CD4-positive, alpha-beta T cell (primary cell): ENCODE measurements at regions not wholly inside any gene's neighbourhood (a gene's known extent, or its start where the extent isn't known, plus 50 kb on each side); places are given as distances from the start of the nearest gene placed in this dataset.

Source experiments
- ATAC-seq: fragments of 200-7000 bp; cut with Tn5 transposase; one replicate; pipeline ENCODE4 v1.10.0; 2022; ENCODE audit warnings: mild to moderate bottlenecking; ENCODE audit not compliant: poor library complexity
- CTCF ChIA-PET: fragments of 350-600 bp; sonication (Branson Sonifier 250); formaldehyde crosslinking; loops from one replicate; lab custom pipeline; 2021; ENCODE audit warnings: antibody characterized with exemption, inconsistent platforms; lab: Charles Lee
- POLR2A ChIA-PET: fragments of 350-600 bp; sonication (Branson Sonifier 250); formaldehyde crosslinking; loops from one replicate; lab custom pipeline; 2021; ENCODE audit warnings: antibody characterized with exemption, inconsistent platforms; lab: Charles Lee
- DNase-seq, 14 experiments: peaks; one replicate each; pipeline ENCODE4 v3.0.0-alpha.2; 2013 to 2020; ENCODE audit warnings: mixed read lengths in 2 of 14
- H3K27ac ChIP-seq, 2 donors: one replicate each; pipeline versions ENCODE4 v1.5.1 to v1.7.0; 2013; ENCODE audit warnings: low read length in 2 of 2, low read depth in 1 of 2, mild to moderate bottlenecking in 1 of 2
- H3K27me3 ChIP-seq, 2 experiments: 1 replicate in 1 of 2; 2 replicates in 1 of 2; pipeline versions ENCODE4 v1.6.1 to v1.7.0; 2013; ENCODE audit warnings: low read length in 2 of 2, control low read depth in 1 of 2, mild to moderate bottlenecking in 1 of 2, moderate library complexity in 1 of 2; ENCODE audit not compliant: insufficient read depth in 2 of 2, control insufficient read depth in 1 of 2
- H3K36me3 ChIP-seq: one replicate; pipeline ENCODE4 v1.6.1; 2013; ENCODE audit warnings: low read length, control low read depth; ENCODE audit not compliant: insufficient read depth
- H3K4me1 ChIP-seq: one replicate; pipeline ENCODE4 v1.6.1; 2013; ENCODE audit warnings: low read length, control low read depth; ENCODE audit not compliant: insufficient read depth
- H3K4me3 ChIP-seq: one replicate; pipeline ENCODE4 v1.5.1; 2013; ENCODE audit warnings: mild to moderate bottlenecking, low read length, moderate library complexity
- H3K9me3 ChIP-seq, 2 experiments: 1 replicate in 1 of 2; 2 replicates in 1 of 2; pipeline versions ENCODE4 v1.6.1 to v1.7.0; 2013; ENCODE audit warnings: low read length in 2 of 2, mild to moderate bottlenecking in 2 of 2, control low read depth in 1 of 2, moderate library complexity in 1 of 2; ENCODE audit not compliant: control insufficient read depth in 1 of 2, insufficient read depth in 1 of 2
- H3K27ac Mint-ChIP-seq: one replicate; pipeline ENCODE4 v1.8.0; 2020; ENCODE audit warnings: mixed read lengths
- H3K27me3 Mint-ChIP-seq: one replicate; pipeline ENCODE4 v1.8.0; 2021; ENCODE audit warnings: mixed read lengths
- H3K36me3 Mint-ChIP-seq: one replicate; pipeline ENCODE4 v1.8.0; 2021; ENCODE audit warnings: low read depth, mixed read lengths
- H3K4me1 Mint-ChIP-seq: one replicate; pipeline ENCODE4 v1.8.0; 2021; ENCODE audit warnings: low read depth, mixed read lengths
- H3K4me3 Mint-ChIP-seq: one replicate; pipeline ENCODE4 v1.8.0; 2020; ENCODE audit warnings: mild to moderate bottlenecking, mixed read lengths
- H3K9me3 Mint-ChIP-seq: one replicate; pipeline ENCODE4 v1.8.0; 2020; ENCODE audit warnings: mixed read lengths
- intact Hi-C, 2 experiments: fragments of 100-400 bp; cut with DNase I in 1 of 2; cut with micrococcal nuclease in 1 of 2; formaldehyde crosslinking; loops; one replicate each; pipeline versions ENCODE4 v1.15.1 to v1.9.0; 2023 to 2025; cut with DNase I, micrococcal nuclease
- TF ChIP-seq, protein P1 (sequence below): fragments of 200-600 bp; IDR thresholded peaks from one replicate; pipeline ENCODE4 v1.8.0; 2022; ENCODE audit warnings: antibody characterized with exemption, mild to moderate bottlenecking

DNA sequence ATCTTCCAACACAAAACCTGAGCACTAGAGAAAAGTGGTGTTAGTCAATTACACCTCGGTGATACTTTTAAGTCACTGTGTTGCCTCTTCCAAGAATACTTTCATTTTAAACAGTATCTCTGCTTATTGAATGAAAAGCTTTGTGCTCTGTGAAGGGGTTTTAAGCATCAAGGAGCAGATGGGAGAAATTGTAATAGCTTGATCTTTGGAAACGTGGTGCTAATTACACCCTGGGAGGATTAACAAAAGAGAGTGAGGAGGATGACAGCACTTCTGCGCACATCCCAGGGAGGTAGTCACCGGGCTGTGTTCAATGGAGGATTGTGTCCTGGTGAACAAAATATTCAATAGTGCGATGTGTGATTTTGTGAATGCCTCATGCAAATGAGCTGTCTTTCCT is 477.4 kb upstream of the ADAMTS16 start:
- H3K27me3 ChIP-seq = no peaks in the 10 kb centered on the region
- ATAC-seq = no peak
- no peak overlapping the region for H3K27ac ChIP-seq
- intact Hi-C loops = no loop called here
- H3K9me3 ChIP-seq = peaks cover 0 to 8% of the 10 kb centered on the region in 2 experiments
- H3K4me1 ChIP-seq = no peaks in the 10 kb centered on the region
- TF ChIP-seq, protein P1, sequence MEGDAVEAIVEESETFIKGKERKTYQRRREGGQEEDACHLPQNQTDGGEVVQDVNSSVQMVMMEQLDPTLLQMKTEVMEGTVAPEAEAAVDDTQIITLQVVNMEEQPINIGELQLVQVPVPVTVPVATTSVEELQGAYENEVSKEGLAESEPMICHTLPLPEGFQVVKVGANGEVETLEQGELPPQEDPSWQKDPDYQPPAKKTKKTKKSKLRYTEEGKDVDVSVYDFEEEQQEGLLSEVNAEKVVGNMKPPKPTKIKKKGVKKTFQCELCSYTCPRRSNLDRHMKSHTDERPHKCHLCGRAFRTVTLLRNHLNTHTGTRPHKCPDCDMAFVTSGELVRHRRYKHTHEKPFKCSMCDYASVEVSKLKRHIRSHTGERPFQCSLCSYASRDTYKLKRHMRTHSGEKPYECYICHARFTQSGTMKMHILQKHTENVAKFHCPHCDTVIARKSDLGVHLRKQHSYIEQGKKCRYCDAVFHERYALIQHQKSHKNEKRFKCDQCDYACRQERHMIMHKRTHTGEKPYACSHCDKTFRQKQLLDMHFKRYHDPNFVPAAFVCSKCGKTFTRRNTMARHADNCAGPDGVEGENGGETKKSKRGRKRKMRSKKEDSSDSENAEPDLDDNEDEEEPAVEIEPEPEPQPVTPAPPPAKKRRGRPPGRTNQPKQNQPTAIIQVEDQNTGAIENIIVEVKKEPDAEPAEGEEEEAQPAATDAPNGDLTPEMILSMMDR = no peak
- ChIA-PET POLR2A (no interaction called here), CTCF (no interaction called here)
- no peaks in the 10 kb centered on the region for H3K36me3 ChIP-seq
- Mint-ChIP-seq H3K27ac (no peak overlapping the region), H3K4me3 (no peak overlapping the region), H3K27me3 (no peaks in the 10 kb centered on the region), H3K9me3 (peaks cover 3% of the 10 kb centered on the region), H3K36me3 (no peaks in the 10 kb centered on the region), H3K4me1 (no peaks in the 10 kb centered on the region)
- H3K4me3 ChIP-seq = no peak overlapping the region
- no peak for DNase-seq

DNA sequence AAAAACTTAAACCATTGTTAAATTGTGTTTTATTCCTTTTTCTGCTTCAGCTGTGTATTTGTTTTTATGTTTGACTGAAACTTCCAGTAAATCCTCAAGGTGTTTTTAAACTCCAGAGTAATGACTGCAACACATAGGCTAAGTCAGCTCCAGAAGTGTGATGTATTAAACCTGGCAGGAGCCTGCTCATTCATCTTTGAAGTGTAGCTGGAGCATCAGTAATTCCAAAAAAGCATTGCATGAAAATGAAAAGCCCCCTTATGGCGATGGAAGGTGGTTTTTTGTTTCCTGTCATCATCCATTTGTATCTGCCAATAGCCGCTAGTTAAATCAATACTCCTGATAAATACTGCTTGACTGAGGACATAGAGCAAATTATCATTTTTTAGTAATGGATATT is 474.2 kb upstream of the ADAMTS16 start:
- DNase-seq (no peak), ATAC-seq (no peak)
- Histone ChIP-seq H3K4me1 (no peaks in the 10 kb centered on the region), H3K27me3 (no peaks in the 10 kb centered on the region), H3K9me3 (peaks cover 0 to 11% of the 10 kb centered on the region in 2 experiments), H3K27ac (no peak overlapping the region), H3K4me3 (no peak overlapping the region), H3K36me3 (no peaks in the 10 kb centered on the region)
- intact Hi-C loops = no loop called here
- ChIA-PET POLR2A (interaction anchor here (0.6 kb wide), 1 partner anchor 12 kb away, joined by 3 read pairs; no protein-coding TSS in a partner anchor), CTCF (no interaction called here)
- no peaks in the 10 kb centered on the region for H3K36me3 Mint-ChIP-seq
- no peak overlapping the region for H3K27ac Mint-ChIP-seq
- no peaks in the 10 kb centered on the region for H3K4me1 Mint-ChIP-seq
- H3K4me3 Mint-ChIP-seq = no peak overlapping the region
- TF ChIP-seq, protein P1 = no peak
- H3K9me3 Mint-ChIP-seq = peaks cover 7% of the 10 kb centered on the region
- H3K27me3 Mint-ChIP-seq = no peaks in the 10 kb centered on the region

DNA sequence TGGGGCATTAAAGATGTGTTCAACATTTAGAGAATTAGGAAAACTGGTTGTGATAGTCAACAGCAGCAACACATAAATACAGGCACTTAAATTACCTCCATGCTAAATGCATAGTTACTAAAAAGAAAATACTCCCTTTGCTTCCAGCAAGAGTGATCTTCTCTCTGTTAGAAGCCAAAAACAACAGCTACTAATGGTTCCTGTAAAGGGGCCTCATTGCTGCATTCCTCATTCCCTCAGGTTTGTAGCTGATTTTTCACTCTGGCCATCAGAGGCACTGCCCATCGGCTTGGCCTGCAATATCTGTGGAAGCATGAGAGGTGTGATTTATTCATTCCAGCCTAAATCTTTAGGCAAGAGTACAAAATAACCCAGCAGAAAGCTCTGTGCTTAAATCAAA is 466.0 kb upstream of the ADAMTS16 start:
- intact Hi-C loops = no loop called here
- H3K27ac Mint-ChIP-seq = no peak overlapping the region
- ChIA-PET CTCF (no interaction called here), POLR2A (no interaction called here)
- DNase-seq (no peak), ATAC-seq (no peak)
- peaks cover 11% of the 10 kb centered on the region for H3K9me3 Mint-ChIP-seq
- TF ChIP-seq, protein P1 = no peak
- Histone ChIP-seq H3K27me3 (no peaks in the 10 kb centered on the region), H3K4me3 (no peak overlapping the region), H3K9me3 (peaks cover 0 to 19% of the 10 kb centered on the region in 2 experiments), H3K4me1 (no peaks in the 10 kb centered on the region), H3K36me3 (no peaks in the 10 kb centered on the region), H3K27ac (no peak overlapping the region)
- no peaks in the 10 kb centered on the region for H3K27me3 Mint-ChIP-seq
- H3K4me1 Mint-ChIP-seq = no peaks in the 10 kb centered on the region
- H3K36me3 Mint-ChIP-seq = no peaks in the 10 kb centered on the region
- H3K4me3 Mint-ChIP-seq = no peak overlapping the region
